ENCODE measurements at regions not wholly inside any gene's neighbourhood (a gene's known extent, or its start where the extent isn't known, plus 50 kb on each side); places are given as distances from the start of the nearest gene placed in this dataset.

DNA sequence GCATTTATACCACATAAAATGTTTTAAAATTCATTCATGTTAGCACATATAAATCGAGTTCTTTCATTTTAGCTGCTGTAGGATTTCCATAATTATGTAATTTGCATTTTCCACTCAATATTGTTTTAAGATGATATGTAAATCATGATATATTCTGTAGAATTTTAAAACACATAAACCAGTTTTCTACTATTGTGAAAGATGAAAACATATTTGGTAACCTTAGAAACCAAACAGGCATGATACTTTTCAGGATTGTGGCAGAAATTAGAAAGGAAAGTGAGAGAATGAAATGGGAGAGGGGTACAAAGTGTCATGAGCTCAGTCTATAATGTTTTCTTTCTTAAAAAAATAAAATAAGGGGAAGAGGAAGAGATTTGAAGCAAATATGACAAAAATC is 269.3 kb downstream of the PPP1R3A start:
- no peak overlapping the region for H3K27ac ChIP-seq (ENCODE audit: low read depth, low read length, severe bottlenecking)
- no peak overlapping the region for H3K4me3 ChIP-seq (ENCODE audit: extremely low read depth, insufficient read depth, low read length, poor library complexity, severe bottlenecking)
- H3K4me1 ChIP-seq (ENCODE audit: control insufficient read depth, insufficient read depth, low read length, poor library complexity, severe bottlenecking): no peaks in the 10 kb centered on the region
- no CpG with 5 or more reads among the region's 1 CpG for WGBS, 2 experiments (ENCODE audit: insufficient coverage in 2 of 2)
- no peaks in the 10 kb centered on the region for H3K36me3 ChIP-seq (ENCODE audit: control insufficient read depth, insufficient read depth, low read length)
- peaks cover 8% of the 10 kb centered on the region for H3K9me3 ChIP-seq (ENCODE audit: control insufficient read depth, low read length)

DNA sequence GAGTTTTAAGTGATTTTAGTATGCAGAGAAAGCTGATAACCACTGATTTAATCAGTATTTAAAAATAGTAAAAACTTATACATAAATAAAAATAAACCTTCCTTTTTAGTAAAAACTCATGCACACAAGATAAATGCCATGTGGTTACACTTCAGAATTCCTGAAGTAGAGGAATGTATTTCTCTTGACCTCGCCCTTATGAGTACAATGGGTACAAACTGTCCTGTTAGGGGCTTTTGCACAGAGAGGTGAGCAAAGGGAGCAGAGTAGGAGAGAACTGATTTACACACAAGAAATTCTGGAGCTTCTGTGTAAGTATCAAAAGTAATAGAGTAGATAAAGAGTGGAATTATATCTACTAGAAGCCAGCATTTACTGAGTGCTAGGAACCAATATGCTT is 279.6 kb downstream of the PPP1R3A start:
- Histone ChIP-seq H3K4me3 (ENCODE audit: extremely low read depth, insufficient read depth, low read length, poor library complexity, severe bottlenecking) (no peak overlapping the region), H3K4me1 (ENCODE audit: control insufficient read depth, insufficient read depth, low read length, poor library complexity, severe bottlenecking) (no peaks in the 10 kb centered on the region), H3K36me3 (ENCODE audit: control insufficient read depth, insufficient read depth, low read length) (no peaks in the 10 kb centered on the region), H3K27ac (ENCODE audit: low read depth, low read length, severe bottlenecking) (no peak overlapping the region), H3K9me3 (ENCODE audit: control insufficient read depth, low read length) (no peaks in the 10 kb centered on the region)
- 60% methylated on average over 1 of the region's 1 CpG; no CpG with 5 or more reads in 1 of the 2 experiments for WGBS, 2 experiments (ENCODE audit: insufficient coverage in 2 of 2)

DNA sequence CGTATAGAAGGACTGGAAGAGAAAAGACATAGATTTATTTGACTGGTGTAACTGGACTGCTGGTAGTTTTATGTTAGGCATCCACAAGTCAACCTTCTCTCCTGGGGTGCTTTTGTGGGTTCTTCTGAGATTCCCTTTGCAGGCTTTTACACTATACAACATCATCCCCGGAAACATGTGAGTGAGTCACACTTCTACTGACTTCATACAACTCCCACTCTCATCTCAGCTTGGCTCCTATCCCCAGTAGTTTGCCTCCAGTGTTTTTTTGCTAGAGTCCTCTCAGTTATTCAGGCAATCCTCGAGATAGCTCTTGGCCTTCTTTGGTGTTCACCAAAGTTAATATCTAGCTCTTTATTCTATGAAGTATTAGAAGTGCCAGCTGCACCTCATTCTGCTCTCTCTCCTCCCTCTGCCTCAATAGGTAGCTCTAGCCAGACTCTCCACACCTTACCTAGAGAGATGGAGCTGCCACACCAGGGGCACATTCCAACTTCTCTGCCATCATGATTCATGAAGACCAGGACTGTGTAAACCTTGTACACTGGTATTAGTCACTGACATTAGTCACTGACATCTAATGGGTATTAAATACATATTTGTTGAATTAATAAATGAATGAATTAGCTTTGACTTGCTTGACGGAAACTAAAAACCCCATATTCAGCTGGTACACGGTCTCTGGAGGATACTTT is 281.9 kb downstream of the PPP1R3A start:
- H3K27ac ChIP-seq (ENCODE audit: low read depth, low read length, severe bottlenecking): no peak overlapping the region
- H3K4me3 ChIP-seq (ENCODE audit: extremely low read depth, insufficient read depth, low read length, poor library complexity, severe bottlenecking): no peak overlapping the region
- H3K9me3 ChIP-seq (ENCODE audit: control insufficient read depth, low read length): no peaks in the 10 kb centered on the region
- H3K36me3 ChIP-seq (ENCODE audit: control insufficient read depth, insufficient read depth, low read length): no peaks in the 10 kb centered on the region
- 60% methylated on average over 1 to 2 of the region's 5 CpGs for WGBS, 2 experiments (ENCODE audit: insufficient coverage in 2 of 2)
- H3K4me1 ChIP-seq (ENCODE audit: control insufficient read depth, insufficient read depth, low read length, poor library complexity, severe bottlenecking): no peaks in the 10 kb centered on the region

DNA sequence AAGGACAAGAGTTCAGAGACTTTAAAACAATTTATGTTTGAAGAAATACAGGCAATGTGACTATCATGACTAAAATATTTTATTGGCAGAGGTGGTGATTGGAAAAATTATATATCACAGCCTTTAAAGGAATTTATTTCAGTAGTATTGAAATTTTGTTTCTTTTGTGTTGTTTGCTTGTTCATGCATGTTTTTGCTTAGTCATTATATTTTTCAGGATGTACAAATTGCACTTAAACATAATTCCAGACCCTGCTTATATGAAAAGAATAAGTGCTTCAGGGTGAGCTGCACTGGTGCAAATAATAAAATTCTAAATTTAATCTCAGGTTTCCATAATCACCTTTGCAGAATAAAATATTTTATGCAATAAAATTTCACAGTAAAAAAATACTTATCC is 283.3 kb downstream of the PPP1R3A start:
- Histone ChIP-seq H3K27ac (ENCODE audit: low read depth, low read length, severe bottlenecking) (no peak overlapping the region), H3K4me1 (ENCODE audit: control insufficient read depth, insufficient read depth, low read length, poor library complexity, severe bottlenecking) (no peaks in the 10 kb centered on the region), H3K36me3 (ENCODE audit: control insufficient read depth, insufficient read depth, low read length) (no peaks in the 10 kb centered on the region), H3K9me3 (ENCODE audit: control insufficient read depth, low read length) (no peaks in the 10 kb centered on the region), H3K4me3 (ENCODE audit: extremely low read depth, insufficient read depth, low read length, poor library complexity, severe bottlenecking) (no peak overlapping the region)

DNA sequence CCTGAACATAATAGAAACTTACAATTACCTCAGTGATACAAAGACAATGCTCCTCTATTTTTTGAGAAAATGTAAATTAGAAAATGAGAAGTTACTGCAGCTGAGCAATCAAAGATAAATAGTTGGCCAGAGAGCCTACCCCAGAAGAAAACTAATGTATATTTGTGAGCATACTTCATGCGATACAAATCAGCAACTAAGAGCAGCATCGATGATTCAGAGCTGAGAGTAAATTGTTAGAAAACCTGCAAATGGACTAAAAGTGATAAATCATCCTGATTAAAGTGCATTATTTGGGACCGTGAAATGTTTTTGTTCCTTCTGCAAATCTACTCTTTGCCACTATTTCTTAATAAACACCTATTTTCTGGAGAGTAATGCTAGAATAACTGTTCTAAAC is 285.7 kb downstream of the PPP1R3A start:
- Histone ChIP-seq H3K4me3 (ENCODE audit: extremely low read depth, insufficient read depth, low read length, poor library complexity, severe bottlenecking) (no peak overlapping the region), H3K9me3 (ENCODE audit: control insufficient read depth, low read length) (no peaks in the 10 kb centered on the region), H3K36me3 (ENCODE audit: control insufficient read depth, insufficient read depth, low read length) (no peaks in the 10 kb centered on the region), H3K27ac (ENCODE audit: low read depth, low read length, severe bottlenecking) (no peak overlapping the region), H3K4me1 (ENCODE audit: control insufficient read depth, insufficient read depth, low read length, poor library complexity, severe bottlenecking) (no peaks in the 10 kb centered on the region)
- 83 to 100% methylated on average over 1 to 2 of the region's 3 CpGs for WGBS, 2 experiments (ENCODE audit: insufficient coverage in 2 of 2)

DNA sequence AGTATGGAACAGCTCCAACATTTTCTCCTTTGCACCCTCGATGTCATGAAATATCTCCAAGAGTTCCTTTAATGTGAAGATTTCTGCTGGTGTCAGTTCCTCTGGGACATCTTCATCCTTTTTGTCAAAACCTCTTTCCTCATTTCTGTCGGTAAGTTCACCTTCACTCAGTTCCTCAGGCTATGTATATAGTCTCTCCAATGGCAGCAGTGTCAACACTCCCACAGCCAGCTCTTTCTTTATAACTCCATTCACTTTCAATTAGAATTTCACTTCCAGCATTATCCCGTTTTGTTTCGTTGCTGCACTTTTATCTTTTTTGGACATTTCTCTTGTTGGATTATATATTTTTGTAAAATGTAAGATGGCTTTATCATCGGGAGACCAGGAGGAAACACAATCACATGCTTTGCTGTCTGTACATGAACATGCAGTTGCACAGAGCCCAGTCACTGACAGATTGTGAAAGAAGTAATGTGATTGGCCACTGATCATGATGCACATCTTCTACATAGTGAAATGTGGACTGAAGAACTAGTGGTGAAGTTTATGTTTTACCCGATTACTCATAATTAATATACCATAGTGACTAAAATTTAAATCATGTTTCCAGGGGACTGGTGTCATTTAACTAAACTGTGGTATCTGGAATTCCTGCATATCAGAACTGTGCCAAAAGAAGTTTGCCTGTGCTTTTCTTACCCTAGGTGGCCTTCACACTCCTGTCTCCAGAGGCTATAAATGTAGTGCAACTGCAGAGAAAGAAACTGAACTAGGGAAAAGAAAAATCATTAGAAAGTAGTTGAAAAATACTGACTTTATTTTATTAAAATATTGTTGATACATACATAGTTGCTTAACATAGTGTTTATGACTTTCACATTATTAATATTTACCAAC is 289.6 kb downstream of the PPP1R3A start:
- no peak overlapping the region for H3K4me3 ChIP-seq (ENCODE audit: extremely low read depth, insufficient read depth, low read length, poor library complexity, severe bottlenecking)
- no peaks in the 10 kb centered on the region for H3K36me3 ChIP-seq (ENCODE audit: control insufficient read depth, insufficient read depth, low read length)
- H3K4me1 ChIP-seq (ENCODE audit: control insufficient read depth, insufficient read depth, low read length, poor library complexity, severe bottlenecking): no peaks in the 10 kb centered on the region
- H3K27ac ChIP-seq (ENCODE audit: low read depth, low read length, severe bottlenecking): no peak overlapping the region
- H3K9me3 ChIP-seq (ENCODE audit: control insufficient read depth, low read length): no peaks in the 10 kb centered on the region
- 76 to 94% methylated on average over 2 to 3 of the region's 6 CpGs for WGBS, 2 experiments (ENCODE audit: insufficient coverage in 2 of 2)

DNA sequence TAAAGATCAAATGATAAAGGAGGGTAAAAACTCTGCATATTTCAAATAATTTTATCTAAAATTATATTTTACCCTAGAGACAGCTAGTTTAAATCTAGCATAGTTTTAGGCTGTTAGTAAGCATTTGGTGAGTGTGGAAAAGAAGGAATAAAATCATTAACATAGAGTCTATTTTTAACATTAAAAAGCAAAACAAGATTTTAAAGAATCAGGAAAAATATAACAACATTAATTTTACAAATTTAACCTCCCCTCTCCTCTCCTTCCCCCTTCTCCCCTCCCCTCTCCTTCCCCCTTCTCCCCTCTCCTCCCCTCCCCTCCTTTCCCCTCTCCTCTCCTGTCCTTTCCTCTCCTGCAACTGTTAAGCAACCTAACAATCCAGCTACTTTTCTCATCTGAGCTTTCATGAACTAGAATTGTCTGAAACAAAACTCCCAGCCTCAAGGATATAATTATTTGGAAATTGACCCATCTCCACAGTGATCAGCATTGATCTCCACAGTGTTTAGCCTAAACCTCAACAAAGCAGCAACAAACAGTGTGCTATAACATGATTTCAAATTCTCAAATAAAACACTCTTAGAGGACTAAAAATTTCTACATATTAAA is 293.2 kb downstream of the PPP1R3A start:
- no peaks in the 10 kb centered on the region for H3K36me3 ChIP-seq (ENCODE audit: control insufficient read depth, insufficient read depth, low read length)
- H3K9me3 ChIP-seq (ENCODE audit: control insufficient read depth, low read length): peaks cover 2% of the 10 kb centered on the region
- no peaks in the 10 kb centered on the region for H3K4me1 ChIP-seq (ENCODE audit: control insufficient read depth, insufficient read depth, low read length, poor library complexity, severe bottlenecking)
- no peak overlapping the region for H3K27ac ChIP-seq (ENCODE audit: low read depth, low read length, severe bottlenecking)
- no peak overlapping the region for H3K4me3 ChIP-seq (ENCODE audit: extremely low read depth, insufficient read depth, low read length, poor library complexity, severe bottlenecking)

DNA sequence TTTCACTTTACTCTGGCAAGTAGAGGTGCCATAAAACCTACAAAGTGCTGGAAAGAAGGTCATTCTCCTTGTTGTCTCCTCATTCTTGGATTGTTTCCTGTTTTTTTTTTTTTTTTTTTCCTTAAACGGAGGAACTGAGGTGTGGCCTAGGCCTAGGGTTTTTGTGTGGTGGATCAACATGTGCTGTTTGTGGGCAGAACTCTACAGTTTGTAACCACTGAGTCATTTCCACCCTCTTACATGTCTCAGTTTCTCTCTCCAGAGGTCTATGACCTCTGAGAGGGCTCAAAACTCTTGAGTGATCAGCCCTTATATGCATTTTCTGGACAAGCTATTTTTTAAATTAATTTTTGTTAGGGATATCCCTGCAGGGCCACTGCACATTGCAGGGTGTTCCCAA is 296.0 kb downstream of the PPP1R3A start:
- H3K36me3 ChIP-seq (ENCODE audit: control insufficient read depth, insufficient read depth, low read length): no peaks in the 10 kb centered on the region
- H3K9me3 ChIP-seq (ENCODE audit: control insufficient read depth, low read length): peaks cover 15% of the 10 kb centered on the region
- H3K4me3 ChIP-seq (ENCODE audit: extremely low read depth, insufficient read depth, low read length, poor library complexity, severe bottlenecking): no peak overlapping the region
- no peak overlapping the region for H3K27ac ChIP-seq (ENCODE audit: low read depth, low read length, severe bottlenecking)
- H3K4me1 ChIP-seq (ENCODE audit: control insufficient read depth, insufficient read depth, low read length, poor library complexity, severe bottlenecking): no peaks in the 10 kb centered on the region
- WGBS, 2 experiments (ENCODE audit: insufficient coverage in 2 of 2): no CpG with 5 or more reads among the region's 1 CpG

DNA sequence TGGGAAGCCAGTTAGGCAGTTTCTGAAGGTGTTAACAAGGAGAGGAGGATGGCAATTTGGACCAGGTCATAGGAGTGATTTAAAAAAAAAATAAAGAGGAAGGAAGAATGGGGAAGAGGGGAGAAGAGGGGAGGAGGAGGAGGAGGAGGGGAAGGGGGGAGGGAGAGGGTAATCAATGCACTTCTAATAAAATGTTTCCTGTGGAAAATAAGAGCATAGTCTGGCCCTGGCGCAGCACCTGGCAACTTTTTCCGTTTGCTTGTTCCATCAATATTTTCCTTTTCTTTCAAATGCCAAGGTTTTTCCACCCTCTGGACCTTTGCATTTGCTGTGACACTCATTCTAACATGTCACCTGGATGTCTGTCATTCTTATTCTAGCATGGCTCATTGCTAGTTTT is 308.2 kb downstream of the PPP1R3A start:
- H3K4me1 ChIP-seq (ENCODE audit: control insufficient read depth, insufficient read depth, low read length, poor library complexity, severe bottlenecking): no peaks in the 10 kb centered on the region
- 83 to 92% methylated on average over 2 of the region's 2 CpGs for WGBS, 2 experiments (ENCODE audit: insufficient coverage in 2 of 2)
- H3K4me3 ChIP-seq (ENCODE audit: extremely low read depth, insufficient read depth, low read length, poor library complexity, severe bottlenecking): no peak overlapping the region
- no peaks in the 10 kb centered on the region for H3K36me3 ChIP-seq (ENCODE audit: control insufficient read depth, insufficient read depth, low read length)
- no peaks in the 10 kb centered on the region for H3K9me3 ChIP-seq (ENCODE audit: control insufficient read depth, low read length)
- H3K27ac ChIP-seq (ENCODE audit: low read depth, low read length, severe bottlenecking): no peak overlapping the region

DNA sequence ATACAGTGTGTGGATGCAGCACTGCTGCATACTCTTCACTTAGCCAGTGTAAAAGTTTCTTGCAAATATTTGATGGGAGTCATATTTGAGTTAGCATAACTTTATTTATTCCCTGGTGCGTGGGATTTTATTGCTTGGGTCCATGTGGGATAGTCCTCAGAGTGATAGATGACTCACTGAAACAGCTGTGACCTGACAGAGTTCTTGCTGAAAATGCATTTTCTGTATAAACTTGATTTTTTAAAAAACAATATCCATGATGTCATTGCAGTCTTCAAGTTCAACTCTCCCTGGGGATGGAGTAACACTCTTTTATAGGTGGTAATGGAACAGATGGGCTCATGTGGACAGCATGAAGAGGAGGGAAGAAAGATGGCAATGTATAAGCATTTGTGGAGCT is 310.0 kb downstream of the PPP1R3A start:
- Histone ChIP-seq H3K4me1 (ENCODE audit: control insufficient read depth, insufficient read depth, low read length, poor library complexity, severe bottlenecking) (no peaks in the 10 kb centered on the region), H3K9me3 (ENCODE audit: control insufficient read depth, low read length) (no peaks in the 10 kb centered on the region), H3K27ac (ENCODE audit: low read depth, low read length, severe bottlenecking) (no peak overlapping the region), H3K36me3 (ENCODE audit: control insufficient read depth, insufficient read depth, low read length) (no peaks in the 10 kb centered on the region), H3K4me3 (ENCODE audit: extremely low read depth, insufficient read depth, low read length, poor library complexity, severe bottlenecking) (no peak overlapping the region)
- 100% methylated on average over 1 of the region's 1 CpG; no CpG with 5 or more reads in 1 of the 2 experiments for WGBS, 2 experiments (ENCODE audit: insufficient coverage in 2 of 2)

DNA sequence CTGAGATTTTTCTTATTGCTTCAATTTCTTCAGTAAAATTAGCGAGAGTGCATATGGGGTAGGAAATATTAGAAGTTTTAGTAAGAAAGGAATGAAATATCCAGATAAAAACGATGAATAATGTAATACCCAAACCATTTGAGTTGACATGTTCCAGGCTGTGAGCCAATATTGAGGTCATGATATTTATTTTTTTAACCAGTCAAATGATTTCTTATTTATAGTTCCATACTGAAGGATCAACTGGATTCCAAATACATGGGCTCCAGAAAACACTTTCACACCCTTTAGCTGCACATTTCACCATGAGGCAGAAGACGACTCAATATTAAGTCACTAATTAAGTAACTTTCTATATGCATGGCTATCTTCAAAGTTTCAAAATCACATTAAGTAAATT is 312.5 kb downstream of the PPP1R3A start:
- WGBS, 2 experiments (ENCODE audit: insufficient coverage in 2 of 2): 60% methylated on average over 1 of the region's 3 CpGs; no CpG with 5 or more reads in 1 of the 2 experiments
- H3K4me1 ChIP-seq (ENCODE audit: control insufficient read depth, insufficient read depth, low read length, poor library complexity, severe bottlenecking): no peaks in the 10 kb centered on the region
- H3K4me3 ChIP-seq (ENCODE audit: extremely low read depth, insufficient read depth, low read length, poor library complexity, severe bottlenecking): no peak overlapping the region
- no peaks in the 10 kb centered on the region for H3K36me3 ChIP-seq (ENCODE audit: control insufficient read depth, insufficient read depth, low read length)
- no peak overlapping the region for H3K27ac ChIP-seq (ENCODE audit: low read depth, low read length, severe bottlenecking)
- no peaks in the 10 kb centered on the region for H3K9me3 ChIP-seq (ENCODE audit: control insufficient read depth, low read length)
